Trophoblast cell (in vitro differentiated cells and primary cell): ENCODE measurements at regions not wholly inside any gene's neighbourhood (a gene's known extent, or its start where the extent isn't known, plus 50 kb on each side); places are given as distances from the start of the nearest gene placed in this dataset.

Source experiments
- DNase-seq, 2 donors: peaks; one replicate each; pipeline ENCODE4 v3.0.0-alpha.2; 2016
- H2AFZ ChIP-seq: 2 replicates; pipeline ENCODE4 v1.6.1; 2013; ENCODE audit warnings: low read length, moderate library complexity, mild to moderate bottlenecking; ENCODE audit not compliant: insufficient read depth, poor library complexity
- H2AK5ac ChIP-seq: 2 replicates; pipeline ENCODE4 v1.6.1; 2013; ENCODE audit warnings: mild to moderate bottlenecking, low read length
- H2BK120ac ChIP-seq: 2 replicates; pipeline ENCODE4 v1.6.1; 2013; ENCODE audit warnings: low read length, mild to moderate bottlenecking, moderate library complexity; ENCODE audit not compliant: insufficient read depth, poor library complexity
- H2BK12ac ChIP-seq: 2 replicates; pipeline ENCODE4 v1.6.1; 2013; ENCODE audit warnings: mild to moderate bottlenecking, low read length, moderate library complexity
- H2BK5ac ChIP-seq: 2 replicates; pipeline ENCODE4 v1.6.1; 2013; ENCODE audit warnings: low read length, low read depth, moderate library complexity, mild to moderate bottlenecking; ENCODE audit not compliant: poor library complexity
- H3K14ac ChIP-seq: 2 replicates; pipeline ENCODE4 v1.6.1; 2013; ENCODE audit warnings: mild to moderate bottlenecking, low read length
- H3K18ac ChIP-seq: 2 replicates; pipeline ENCODE4 v1.6.1; 2013; ENCODE audit warnings: mild to moderate bottlenecking, low read length
- H3K23ac ChIP-seq: 2 replicates; pipeline ENCODE4 v1.6.1; 2013; ENCODE audit warnings: low read length
- H3K27ac ChIP-seq: 2 replicates; pipeline ENCODE4 v1.5.1; 2013; ENCODE audit warnings: low read depth, mild to moderate bottlenecking, inconsistent platforms, low read length, moderate library complexity
- H3K27me3 ChIP-seq: 2 replicates; pipeline ENCODE4 v1.6.1; 2013; ENCODE audit warnings: inconsistent platforms, mild to moderate bottlenecking, low read length, moderate library complexity; ENCODE audit not compliant: insufficient read depth
- H3K36me3 ChIP-seq, 2 experiments: 1 replicate in 1 of 2; 2 replicates in 1 of 2; pipeline ENCODE4 v1.6.1; 2013; ENCODE audit warnings: low read length in 2 of 2, mild to moderate bottlenecking in 2 of 2, moderate library complexity in 1 of 2; ENCODE audit not compliant: insufficient read depth in 2 of 2, control insufficient read depth in 1 of 2
- H3K4ac ChIP-seq: 2 replicates; pipeline ENCODE4 v1.6.1; 2013; ENCODE audit warnings: low read depth, mild to moderate bottlenecking, low read length, moderate library complexity
- H3K4me1 ChIP-seq, 2 experiments: 1 replicate in 1 of 2; 2 replicates in 1 of 2; pipeline ENCODE4 v1.6.1; 2013; ENCODE audit warnings: low read length in 2 of 2, mild to moderate bottlenecking in 2 of 2, moderate library complexity in 1 of 2; ENCODE audit not compliant: insufficient read depth in 2 of 2, control insufficient read depth in 1 of 2
- H3K4me2 ChIP-seq: 2 replicates; pipeline ENCODE4 v1.6.1; 2013; ENCODE audit warnings: inconsistent platforms, mild to moderate bottlenecking, low read length, moderate library complexity
- H3K4me3 ChIP-seq: 2 replicates; pipeline ENCODE4 v1.5.1; 2013; ENCODE audit warnings: mild to moderate bottlenecking, low read depth, low read length, inconsistent platforms
- H3K79me1 ChIP-seq: one replicate; pipeline ENCODE4 v1.6.1; 2013; ENCODE audit warnings: low read length
- H3K79me2 ChIP-seq: 2 replicates; pipeline ENCODE4 v1.6.1; 2013; ENCODE audit warnings: low read length, mild to moderate bottlenecking; ENCODE audit not compliant: control insufficient read depth, insufficient read depth, poor library complexity
- H3K9ac ChIP-seq: 2 replicates; pipeline ENCODE4 v1.6.1; 2013; ENCODE audit warnings: mild to moderate bottlenecking, low read length
- H3K9me3 ChIP-seq: 2 replicates; pipeline ENCODE4 v1.6.1; 2013; ENCODE audit warnings: low read depth, mild to moderate bottlenecking, control low read depth, inconsistent platforms, low read length; ENCODE audit not compliant: insufficient read depth
- H4K12ac ChIP-seq: 2 replicates; pipeline ENCODE4 v1.6.1; 2013; ENCODE audit warnings: low read depth, mild to moderate bottlenecking, low read length, moderate library complexity
- H4K8ac ChIP-seq: 2 replicates; pipeline ENCODE4 v1.6.1; 2013; ENCODE audit warnings: low read depth, mild to moderate bottlenecking, low read length, moderate library complexity
- H4K91ac ChIP-seq: one replicate; pipeline ENCODE4 v1.6.1; 2013; ENCODE audit warnings: low read depth, mild to moderate bottlenecking, low read length, moderate library complexity
- WGBS: extraction: QIAGEN DNeasy Blood & Tissue Kit; methylation state at CpG from one replicate; pipeline ENCODE4 v1.1.7; 2013; ENCODE audit warnings: missing lambda C conversion rate; ENCODE audit not compliant: insufficient read length, insufficient coverage; ENCODE audit errors: extremely low coverage; 5-methylcytosine and 5-hydroxymethylcytosine counted together

DNA sequence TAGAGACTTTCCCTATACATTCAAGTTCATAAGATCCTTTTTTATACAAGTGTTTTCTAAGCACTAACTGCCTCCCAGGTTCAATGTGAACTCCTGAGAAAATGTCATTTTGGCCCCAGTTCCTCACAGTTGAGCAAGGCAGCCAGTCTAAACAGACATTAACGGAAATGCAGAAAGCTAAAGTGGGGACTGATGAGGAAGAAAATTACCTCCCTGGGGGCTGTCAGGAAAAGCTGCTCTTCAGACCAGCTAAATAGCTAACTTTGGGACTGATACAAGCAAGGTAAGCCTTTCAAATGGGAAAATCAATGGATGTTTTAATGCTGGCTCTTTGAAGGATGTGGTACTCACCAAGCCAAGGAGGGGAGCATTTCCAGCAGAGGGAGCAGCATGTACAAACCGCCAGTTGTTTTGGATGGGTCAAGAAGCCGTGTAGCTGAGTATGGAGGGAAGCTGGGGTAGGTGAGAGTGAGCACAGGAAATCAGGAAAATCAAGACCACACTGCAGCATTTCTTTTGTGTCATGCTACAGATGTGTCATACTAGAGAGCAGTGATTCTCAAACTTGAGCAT, 180.8 kb upstream of the CHD6 start:
- Histone ChIP-seq H3K79me1 (no peaks in the 10 kb centered on the region), H3K27me3 (no peaks in the 10 kb centered on the region), H2BK12ac (no peak overlapping the region), H3K9ac (no peak overlapping the region), H3K4me3 (no peak overlapping the region), H3K79me2 (no peaks in the 10 kb centered on the region), H2BK120ac (no peak overlapping the region), H4K8ac (no peak overlapping the region), H3K4me1 (no peaks in the 10 kb centered on the region), H3K14ac (no peak overlapping the region), H3K4ac (no peak overlapping the region), H3K23ac (no peak overlapping the region), H2BK5ac (no peak overlapping the region), H3K9me3 (no peaks in the 10 kb centered on the region), H3K27ac (no peak overlapping the region), H4K91ac (no peak overlapping the region), H3K4me2 (no peak overlapping the region), H2AFZ (no peak overlapping the region), H2AK5ac (no peak overlapping the region), H3K36me3 (no peaks in the 10 kb centered on the region), H4K12ac (no peak overlapping the region), H3K18ac (no peak overlapping the region)
- DNase-seq, result no peak
- WGBS, result no CpG with 5 or more reads among the region's 3 CpGs

DNA sequence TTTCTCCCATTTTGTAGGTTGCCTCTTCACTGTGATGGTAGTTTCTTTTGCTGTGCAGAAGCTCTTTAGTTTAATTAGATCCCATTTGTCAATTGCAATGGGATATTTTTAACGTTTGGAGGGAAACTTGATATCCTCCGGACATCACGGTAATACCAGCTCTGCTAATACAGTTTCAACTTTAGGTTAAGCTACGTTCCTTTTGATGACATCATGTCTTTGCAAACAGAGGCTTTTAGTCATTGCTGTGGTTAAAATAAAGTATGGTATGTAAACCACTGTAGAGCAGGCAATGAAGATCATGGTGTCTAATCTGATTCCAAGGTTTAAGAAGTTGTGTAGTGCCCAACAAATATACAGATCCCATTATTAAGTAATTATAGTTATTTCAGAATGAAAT, 168.0 kb upstream of the CHD6 start:
- Histone ChIP-seq H3K27me3 (no peaks in the 10 kb centered on the region), H3K4me3 (no peak overlapping the region), H3K9me3 (no peaks in the 10 kb centered on the region), H3K79me1 (no peaks in the 10 kb centered on the region), H3K79me2 (no peaks in the 10 kb centered on the region), H2BK5ac (no peak overlapping the region), H3K4me2 (no peak overlapping the region), H3K23ac (no peak overlapping the region), H3K4ac (no peak overlapping the region), H4K12ac (no peak overlapping the region), H3K27ac (no peak overlapping the region), H2AK5ac (no peak overlapping the region), H3K9ac (no peak overlapping the region), H2BK12ac (no peak overlapping the region), H3K18ac (no peak overlapping the region), H2AFZ (no peak overlapping the region), H4K91ac (no peak overlapping the region), H3K36me3 (no peaks in the 10 kb centered on the region), H3K14ac (no peak overlapping the region), H3K4me1 (no peaks in the 10 kb centered on the region), H4K8ac (no peak overlapping the region), H2BK120ac (no peak overlapping the region)
- DNase-seq, result peak in 1 of 2 donors; percentile 58
- WGBS, result no CpG with 5 or more reads among the region's 4 CpGs

DNA sequence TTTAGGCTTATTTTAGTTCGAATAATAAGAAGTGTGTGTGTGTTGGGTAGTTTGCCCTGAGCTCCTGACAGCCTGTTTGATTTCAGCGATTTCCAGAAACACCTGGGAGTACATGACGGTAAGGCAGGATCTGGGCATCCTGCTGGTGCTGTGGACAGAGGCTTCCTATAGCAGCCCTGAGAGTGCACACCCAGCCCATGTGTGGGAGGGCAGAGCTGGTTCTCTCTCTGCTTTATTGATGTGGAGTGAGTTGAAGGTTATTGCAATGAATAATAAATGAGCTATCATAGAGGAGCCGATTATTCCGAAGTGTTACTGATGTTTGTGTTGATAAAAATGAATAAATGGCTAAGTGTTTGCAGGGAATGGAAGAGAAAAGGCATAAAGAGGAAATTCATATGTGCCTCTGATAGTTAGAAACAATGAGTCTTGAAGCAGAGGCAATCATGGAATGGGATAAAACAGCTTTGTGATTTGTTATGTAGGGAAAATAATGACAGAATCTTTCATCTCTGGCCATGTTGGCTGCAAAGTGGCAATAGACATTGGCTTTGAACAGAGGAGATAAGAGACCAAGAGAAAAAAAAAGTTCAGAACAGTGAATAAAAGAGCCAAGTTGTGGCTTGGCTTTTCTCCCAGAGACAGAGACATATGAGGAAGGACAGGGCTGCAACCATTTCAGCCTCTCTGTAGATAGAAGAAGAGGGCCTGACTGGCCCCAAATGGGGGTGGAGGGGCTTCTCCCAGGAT, 166.2 kb upstream of the CHD6 start:
- Histone ChIP-seq H2BK120ac (no peak overlapping the region), H3K18ac (no peak overlapping the region), H3K79me2 (no peaks in the 10 kb centered on the region), H4K91ac (no peak overlapping the region), H3K27me3 (no peaks in the 10 kb centered on the region), H3K27ac (no peak overlapping the region), H3K23ac (no peak overlapping the region), H3K9ac (no peak overlapping the region), H2BK5ac (no peak overlapping the region), H3K9me3 (peaks cover 3% of the 10 kb centered on the region), H3K36me3 (no peaks in the 10 kb centered on the region), H2AFZ (no peak overlapping the region), H2AK5ac (no peak overlapping the region), H3K14ac (no peak overlapping the region), H3K79me1 (no peaks in the 10 kb centered on the region), H3K4me2 (no peak overlapping the region), H4K8ac (no peak overlapping the region), H4K12ac (no peak overlapping the region), H2BK12ac (no peak overlapping the region), H3K4ac (no peak overlapping the region), H3K4me3 (no peak overlapping the region), H3K4me1 (no peaks in the 10 kb centered on the region)
- no peak for DNase-seq
- WGBS, result no CpG with 5 or more reads among the region's 5 CpGs

DNA sequence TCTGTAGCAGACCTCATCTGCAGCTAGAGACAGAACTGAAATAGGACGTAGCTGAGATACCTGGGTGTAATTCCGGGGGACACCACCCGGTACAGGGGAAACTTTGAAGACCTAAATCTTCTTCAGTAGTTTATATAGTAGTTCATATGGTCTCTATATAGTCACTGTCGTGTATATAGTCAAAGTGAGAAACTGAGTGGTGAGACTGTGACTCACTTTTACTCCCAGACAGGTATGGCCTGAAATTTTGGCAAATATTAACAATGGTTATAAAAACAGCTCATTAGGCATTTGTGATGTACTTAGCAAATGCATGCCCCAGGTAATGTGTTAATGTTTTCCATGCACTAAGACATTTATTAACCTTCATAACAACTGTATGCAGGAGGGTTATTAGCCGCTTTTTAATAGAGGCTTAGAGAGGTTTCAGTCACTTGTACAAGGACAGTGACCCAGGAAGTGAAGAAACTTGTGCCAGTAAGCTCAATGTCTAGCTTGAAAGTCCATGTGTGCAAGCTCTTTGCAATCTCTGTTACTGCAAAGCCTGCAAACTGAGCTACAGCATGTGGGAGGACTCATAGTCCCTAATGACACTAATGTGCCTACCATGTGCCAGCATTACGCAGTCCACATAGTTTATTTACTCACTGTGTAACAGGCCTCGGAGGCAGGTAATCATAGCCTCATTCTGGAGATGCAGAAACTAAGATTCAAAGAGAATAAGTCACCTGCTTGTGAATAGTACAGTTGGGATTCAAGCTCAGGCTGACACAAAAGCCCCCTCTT, 165.4 kb upstream of the CHD6 start:
- Histone ChIP-seq H3K36me3 (no peaks in the 10 kb centered on the region), H3K9me3 (peaks cover 3% of the 10 kb centered on the region), H3K23ac (no peak overlapping the region), H4K91ac (no peak overlapping the region), H2AK5ac (no peak overlapping the region), H3K27me3 (no peaks in the 10 kb centered on the region), H3K4me3 (no peak overlapping the region), H4K12ac (no peak overlapping the region), H2BK12ac (no peak overlapping the region), H3K18ac (no peak overlapping the region), H2AFZ (no peak overlapping the region), H2BK120ac (no peak overlapping the region), H3K14ac (no peak overlapping the region), H3K79me2 (no peaks in the 10 kb centered on the region), H3K4me1 (no peaks in the 10 kb centered on the region), H3K4me2 (no peak overlapping the region), H3K4ac (no peak overlapping the region), H3K9ac (no peak overlapping the region), H2BK5ac (no peak overlapping the region), H3K27ac (no peak overlapping the region), H4K8ac (no peak overlapping the region), H3K79me1 (no peaks in the 10 kb centered on the region)
- DNase-seq, result no peak
- WGBS, result no CpG with 5 or more reads among the region's 7 CpGs
